GM12878 (cell line): ENCODE measurements at regions not wholly inside any gene's neighbourhood (a gene's known extent, or its start where the extent isn't known, plus 50 kb on each side); places are given as distances from the start of the nearest gene placed in this dataset.

Experiments
- ATAC-seq: fragments of 200-7000 bp; cut with Tn5 transposase; 3 replicates; pipeline ENCODE4 v1.9.1; 2020; ENCODE audit warnings: mild to moderate bottlenecking, moderate library complexity
- BruUV-seq: library from RNA; stranded (reverse); fragments of 400-500 nt; replicated peaks from 2 replicates; lab custom pipeline; 2021; lab: Mats Ljungman, UMichigan
- CTCF ChIA-PET: fragments of 300-600 bp; sonication (Branson Sonifier 250); formaldehyde crosslinking; extraction: SDS; loops from one replicate; lab custom pipeline; 2021; ENCODE audit warnings: inconsistent platforms; lab: Yijun Ruan, JAX
- POLR2A ChIA-PET: fragments of 350-600 bp; formaldehyde crosslinking; extraction: SDS; loops from one replicate; lab custom pipeline; 2021; ENCODE audit warnings: inconsistent platforms; lab: Charles Lee
- RAD21 ChIA-PET: fragments of 300-600 bp; sonication (Branson Sonifier 250); formaldehyde crosslinking; loops from one replicate; lab custom pipeline; 2023; ENCODE audit warnings: antibody characterized with exemption; ENCODE audit not compliant: unreplicated experiment; lab: Charles Lee
- SMC1A ChIA-PET: fragments of 300-600 bp; sonication (Branson Sonifier 250); formaldehyde crosslinking; loops from one replicate; lab custom pipeline; 2023; ENCODE audit not compliant: unreplicated experiment, uncharacterized antibody; lab: Charles Lee
- DNase-seq: peaks from one replicate; pipeline ENCODE4 v3.0.0-alpha.2; 2011; ENCODE audit warnings: low read depth, low spot score
- FAIRE-seq: peaks from 3 replicates; lab custom pipeline; 2011; peaks lifted over from hg19 to GRCh38; lab: Jason Lieb, UNC
- H2AFZ ChIP-seq: 2 replicates; pipeline ENCODE4 v1.6.0; 2011; ENCODE audit warnings: low read depth, low read length, control low read depth; ENCODE audit not compliant: control insufficient read depth
- H3K27ac ChIP-seq: 2 replicates; pipeline ENCODE4 v1.5.1; 2011; ENCODE audit warnings: control low read depth; ENCODE audit not compliant: control insufficient read depth, insufficient read depth
- H3K27me3 ChIP-seq, 2 experiments: replicated peaks in 1 of 2; 2 replicates each; pipeline versions ENCODE4 v1.6.0 to v1.6.1; 2011; ENCODE audit warnings: low read length in 1 of 2; ENCODE audit not compliant: control insufficient read depth in 2 of 2, insufficient read depth in 2 of 2
- H3K36me3 ChIP-seq, 2 experiments: 2 replicates each; pipeline ENCODE4 v1.5.1; 2011; ENCODE audit warnings: low read length in 1 of 2; ENCODE audit not compliant: control insufficient read depth in 2 of 2, insufficient read depth in 2 of 2
- H3K4me1 ChIP-seq: 2 replicates; pipeline ENCODE4 v1.6.1; 2011; ENCODE audit warnings: mild to moderate bottlenecking, low read length, moderate library complexity, mixed read lengths; ENCODE audit not compliant: control insufficient read depth, insufficient read depth
- H3K4me2 ChIP-seq: 2 replicates; pipeline ENCODE4 v1.6.0; 2011; ENCODE audit warnings: control low read depth; ENCODE audit not compliant: control insufficient read depth, insufficient read depth
- H3K4me3 ChIP-seq: fragments of 200-600 bp; sonication (generic); 2 replicates; pipeline ENCODE4 v1.5.1; 2016
- H3K79me2 ChIP-seq: 2 replicates; pipeline ENCODE4 v1.6.0; 2011; ENCODE audit warnings: low read length; ENCODE audit not compliant: control insufficient read depth, insufficient read depth
- H3K9ac ChIP-seq: 2 replicates; pipeline ENCODE4 v1.8.0; 2011; ENCODE audit warnings: low read length, control low read depth, mixed read lengths; ENCODE audit not compliant: control insufficient read depth, insufficient read depth
- H3K9me3 ChIP-seq: replicated peaks from 3 replicates; pipeline ENCODE4 v1.5.1; 2011; ENCODE audit warnings: mild to moderate bottlenecking, low read length; ENCODE audit not compliant: control insufficient read depth, insufficient read depth
- H4K20me1 ChIP-seq: 2 replicates; pipeline ENCODE4 v1.6.0; 2011; ENCODE audit not compliant: control insufficient read depth, insufficient read depth
- CBX5 ChIP-seq: sonication (generic); IDR thresholded peaks from 2 replicates; pipeline ENCODE4 v1.6.1; 2016; ENCODE audit warnings: low read depth, moderate library complexity, mild to moderate bottlenecking, inconsistent platforms
- CEBPB ChIP-seq, 2 experiments: fragments of 150-350 bp in 1 of 2; IDR thresholded peaks; 2 replicates each; pipeline ENCODE4 v1.6.1; 2012 to 2014; ENCODE audit warnings: low read depth in 2 of 2, low read length in 2 of 2, borderline replicate concordance in 1 of 2, inconsistent platforms in 1 of 2
- CHD1 ChIP-seq: IDR thresholded peaks from 2 replicates; pipeline ENCODE4 v1.6.1; 2012; ENCODE audit warnings: low read depth, low read length, improper control_type of control experiment
- EP300 ChIP-seq, 2 experiments: fragments of 150-350 bp in 1 of 2; IDR thresholded peaks; 2 replicates each; pipeline ENCODE4 v1.6.1; 2011 to 2012; ENCODE audit warnings: low read depth in 2 of 2, low read length in 2 of 2, borderline replicate concordance in 1 of 2, improper control_type of control experiment in 1 of 2, inconsistent platforms in 1 of 2; ENCODE audit not compliant: control insufficient read depth in 1 of 2
- FOS ChIP-seq: IDR thresholded peaks from 3 replicates; pipeline ENCODE4 v1.6.1; 2011; ENCODE audit warnings: borderline replicate concordance; ENCODE audit not compliant: insufficient read length; ENCODE audit errors: extremely low read depth
- HCFC1 ChIP-seq: fragments of 150-350 bp; IDR thresholded peaks from 2 replicates; pipeline ENCODE4 v1.6.1; 2014; ENCODE audit warnings: low read length
- MEF2A ChIP-seq: IDR thresholded peaks from 2 replicates; pipeline ENCODE4 v1.6.1; 2011; ENCODE audit warnings: low read depth, mild to moderate bottlenecking, low read length, moderate library complexity; ENCODE audit not compliant: insufficient read depth
- MTA3 ChIP-seq: IDR thresholded peaks from 2 replicates; pipeline ENCODE4 v1.6.1; 2012; ENCODE audit warnings: low read length, inconsistent platforms, borderline replicate concordance
- NFIC ChIP-seq: IDR thresholded peaks from 2 replicates; pipeline ENCODE4 v1.6.1; 2012; ENCODE audit warnings: low read depth, mild to moderate bottlenecking, inconsistent platforms, low read length, moderate library complexity
- NR2C1 ChIP-seq: fragments of 450-650 bp; IDR thresholded peaks from 2 replicates; pipeline ENCODE4 v1.6.1; 2017; ENCODE audit warnings: antibody characterized with exemption, mild to moderate bottlenecking, moderate library complexity
- NR2C2 ChIP-seq: IDR thresholded peaks from 2 replicates; pipeline ENCODE4 v1.6.1; 2011; ENCODE audit warnings: borderline replicate concordance, low read depth; ENCODE audit not compliant: control insufficient read depth, insufficient read length
- NR2F1 ChIP-seq: fragments of 450-650 bp; conservative IDR thresholded peaks from 2 replicates; pipeline ENCODE4 v1.6.1; 2017; ENCODE audit warnings: mild to moderate bottlenecking
- SIX5 ChIP-seq: IDR thresholded peaks from 2 replicates; pipeline ENCODE4 v1.6.1; 2011; ENCODE audit warnings: mild to moderate bottlenecking, low read depth, low read length, moderate library complexity; ENCODE audit not compliant: severe bottlenecking
- TAF1 ChIP-seq: IDR thresholded peaks from 2 replicates; pipeline ENCODE4 v1.6.1; 2011; ENCODE audit warnings: mild to moderate bottlenecking, low read depth, low read length, borderline replicate concordance
- TBL1XR1 ChIP-seq: IDR thresholded peaks from 2 replicates; pipeline ENCODE4 v1.6.1; 2012; ENCODE audit warnings: low read depth, low read length, improper control_type of control experiment
- TCF12 ChIP-seq: IDR thresholded peaks from 2 replicates; pipeline ENCODE4 v1.6.1; 2011; ENCODE audit warnings: low read depth, mild to moderate bottlenecking, low read length
- ZNF24 ChIP-seq: fragments of 450-650 bp; IDR thresholded peaks from 2 replicates; pipeline ENCODE4 v1.6.1; 2017; ENCODE audit warnings: antibody characterized with exemption, mild to moderate bottlenecking
- WGBS: methylation state at CpG from one replicate; pipeline ENCODE4 v1.1.6; 2016; ENCODE audit warnings: low lambda C conversion rate; ENCODE audit not compliant: insufficient replicate concordance, insufficient coverage; ENCODE audit errors: missing lambda C conversion rate; 5-methylcytosine and 5-hydroxymethylcytosine counted together
- in situ Hi-C: fragments of 300-500 bp; cut with MboI; formaldehyde crosslinking; loops from 9 replicates; pipeline ENCODE4 v1.14.3; 2018; ENCODE audit warnings: mixed read lengths
- intact Hi-C: fragments of 100-400 bp; cut with micrococcal nuclease; formaldehyde crosslinking; loops from one replicate; pipeline ENCODE4 v1.14.2; 2022; ENCODE audit not compliant: unreplicated experiment
- TF ChIP-seq, protein P1 (sequence below): fragments of 150-350 bp; IDR thresholded peaks from 2 replicates; pipeline ENCODE4 v1.6.1; 2014; ENCODE audit warnings: mild to moderate bottlenecking, low read depth, low read length
- TF ChIP-seq, protein P2 (sequence below): fragments of 450-650 bp; IDR thresholded peaks from 2 replicates; pipeline ENCODE4 v1.6.1; 2018; ENCODE audit warnings: mild to moderate bottlenecking, low read depth, moderate library complexity; ENCODE audit not compliant: partially characterized antibody
- TF ChIP-seq, protein P3 (sequence below): fragments of 450-650 bp; IDR thresholded peaks from 2 replicates; pipeline ENCODE4 v1.6.1; 2016; ENCODE audit warnings: mild to moderate bottlenecking

- no peak overlapping the region for H3K4me2 ChIP-seq
- in situ Hi-C loops (no loop called here), intact Hi-C loops (no loop called here)
- no peaks in the 10 kb centered on the region for H3K36me3 ChIP-seq
- no peaks in the 10 kb centered on the region for H3K79me2 ChIP-seq
- DNase-seq (no peak), ATAC-seq (no peak), FAIRE-seq (no peak)
- no peak overlapping the region for H2AFZ ChIP-seq
- BruUV-seq = no TSS peak
- no peak overlapping the region for H3K27ac ChIP-seq
- ChIA-PET POLR2A (no interaction called here), RAD21 (no interaction called here), SMC1A (no interaction called here), CTCF (no interaction called here)
- no peak overlapping the region for H3K4me3 ChIP-seq
- H4K20me1 ChIP-seq = no peaks in the 10 kb centered on the region
- H3K9me3 ChIP-seq = no peaks in the 10 kb centered on the region; the same call in 2 of the 3 replicates
- TF ChIP-seq, protein P1, sequence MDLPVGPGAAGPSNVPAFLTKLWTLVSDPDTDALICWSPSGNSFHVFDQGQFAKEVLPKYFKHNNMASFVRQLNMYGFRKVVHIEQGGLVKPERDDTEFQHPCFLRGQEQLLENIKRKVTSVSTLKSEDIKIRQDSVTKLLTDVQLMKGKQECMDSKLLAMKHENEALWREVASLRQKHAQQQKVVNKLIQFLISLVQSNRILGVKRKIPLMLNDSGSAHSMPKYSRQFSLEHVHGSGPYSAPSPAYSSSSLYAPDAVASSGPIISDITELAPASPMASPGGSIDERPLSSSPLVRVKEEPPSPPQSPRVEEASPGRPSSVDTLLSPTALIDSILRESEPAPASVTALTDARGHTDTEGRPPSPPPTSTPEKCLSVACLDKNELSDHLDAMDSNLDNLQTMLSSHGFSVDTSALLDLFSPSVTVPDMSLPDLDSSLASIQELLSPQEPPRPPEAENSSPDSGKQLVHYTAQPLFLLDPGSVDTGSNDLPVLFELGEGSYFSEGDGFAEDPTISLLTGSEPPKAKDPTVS = no peak
- no peak for TF ChIP-seq SIX5
- no peak for TF ChIP-seq HCFC1
- TF ChIP-seq NR2C2 = no peak
- no peak for TF ChIP-seq FOS
- TF ChIP-seq MEF2A = no peak
- TF ChIP-seq NFIC = no peak
- no peak for TF ChIP-seq TBL1XR1
- no peak for TF ChIP-seq NR2C1
- no peak for TF ChIP-seq CEBPB (IDR thresholded peaks at IDR 0.05; ENCODE audit: borderline replicate concordance in 1 of 2, low read depth in 2 of 2, low read length in 2 of 2)
- TF ChIP-seq MTA3 = no peak
- TF ChIP-seq EP300 (IDR thresholded peaks at IDR 0.05; ENCODE audit: borderline replicate concordance in 1 of 2, control insufficient read depth in 1 of 2, low read depth in 2 of 2, low read length in 2 of 2) = no peak
- TF ChIP-seq CBX5 = no peak
- TF ChIP-seq TCF12 = no peak
- TF ChIP-seq, protein P2, sequence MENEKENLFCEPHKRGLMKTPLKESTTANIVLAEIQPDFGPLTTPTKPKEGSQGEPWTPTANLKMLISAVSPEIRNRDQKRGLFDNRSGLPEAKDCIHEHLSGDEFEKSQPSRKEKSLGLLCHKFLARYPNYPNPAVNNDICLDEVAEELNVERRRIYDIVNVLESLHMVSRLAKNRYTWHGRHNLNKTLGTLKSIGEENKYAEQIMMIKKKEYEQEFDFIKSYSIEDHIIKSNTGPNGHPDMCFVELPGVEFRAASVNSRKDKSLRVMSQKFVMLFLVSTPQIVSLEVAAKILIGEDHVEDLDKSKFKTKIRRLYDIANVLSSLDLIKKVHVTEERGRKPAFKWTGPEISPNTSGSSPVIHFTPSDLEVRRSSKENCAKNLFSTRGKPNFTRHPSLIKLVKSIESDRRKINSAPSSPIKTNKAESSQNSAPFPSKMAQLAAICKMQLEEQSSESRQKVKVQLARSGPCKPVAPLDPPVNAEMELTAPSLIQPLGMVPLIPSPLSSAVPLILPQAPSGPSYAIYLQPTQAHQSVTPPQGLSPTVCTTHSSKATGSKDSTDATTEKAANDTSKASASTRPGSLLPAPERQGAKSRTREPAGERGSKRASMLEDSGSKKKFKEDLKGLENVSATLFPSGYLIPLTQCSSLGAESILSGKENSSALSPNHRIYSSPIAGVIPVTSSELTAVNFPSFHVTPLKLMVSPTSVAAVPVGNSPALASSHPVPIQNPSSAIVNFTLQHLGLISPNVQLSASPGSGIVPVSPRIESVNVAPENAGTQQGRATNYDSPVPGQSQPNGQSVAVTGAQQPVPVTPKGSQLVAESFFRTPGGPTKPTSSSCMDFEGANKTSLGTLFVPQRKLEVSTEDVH = no peak
- TF ChIP-seq TAF1 = no peak
- TF ChIP-seq NR2F1 = no peak
- TF ChIP-seq, protein P3, sequence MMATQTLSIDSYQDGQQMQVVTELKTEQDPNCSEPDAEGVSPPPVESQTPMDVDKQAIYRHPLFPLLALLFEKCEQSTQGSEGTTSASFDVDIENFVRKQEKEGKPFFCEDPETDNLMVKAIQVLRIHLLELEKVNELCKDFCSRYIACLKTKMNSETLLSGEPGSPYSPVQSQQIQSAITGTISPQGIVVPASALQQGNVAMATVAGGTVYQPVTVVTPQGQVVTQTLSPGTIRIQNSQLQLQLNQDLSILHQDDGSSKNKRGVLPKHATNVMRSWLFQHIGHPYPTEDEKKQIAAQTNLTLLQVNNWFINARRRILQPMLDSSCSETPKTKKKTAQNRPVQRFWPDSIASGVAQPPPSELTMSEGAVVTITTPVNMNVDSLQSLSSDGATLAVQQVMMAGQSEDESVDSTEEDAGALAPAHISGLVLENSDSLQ = no peak
- TF ChIP-seq ZNF24 = no peak
- no peak for TF ChIP-seq CHD1
- no peak overlapping the region for H3K9ac ChIP-seq
- peaks cover 0 to 3% of the 10 kb centered on the region in 2 experiments; a peak in 3 of 4 replicates for H3K27me3 ChIP-seq
- 11% methylated on average over 3 of the region's 3 CpGs for whole genome bisulfite sequencing
- no peaks in the 10 kb centered on the region for H3K4me1 ChIP-seq
These were observed 218.1 kb upstream of the SIX2 start for GRCh38 chr2:45227347-45227746.
